Endothelial cell (in vitro differentiated cells): ENCODE measurements at regions not wholly inside any gene's neighbourhood (a gene's known extent, or its start where the extent isn't known, plus 50 kb on each side); places are given as distances from the start of the nearest gene placed in this dataset.

ENCODE experiments used
- DNase-seq: peaks from one replicate; pipeline ENCODE4 v3.0.0; 2021; ENCODE audit warnings: low spot score
- H3K27ac Mint-ChIP-seq: one replicate; pipeline ENCODE4 v1.8.0; 2021; ENCODE audit warnings: mixed read lengths, inconsistent platforms; ENCODE audit not compliant: unreplicated experiment
- H3K27me3 Mint-ChIP-seq: one replicate; pipeline ENCODE4 v1.8.0; 2021; ENCODE audit warnings: mild to moderate bottlenecking, moderate library complexity, mixed read lengths, inconsistent platforms; ENCODE audit not compliant: unreplicated experiment
- H3K36me3 Mint-ChIP-seq: one replicate; pipeline ENCODE4 v1.8.0; 2021; ENCODE audit warnings: mild to moderate bottlenecking, low read depth, mixed read lengths, inconsistent platforms; ENCODE audit not compliant: unreplicated experiment
- H3K4me1 Mint-ChIP-seq: one replicate; pipeline ENCODE4 v1.8.0; 2021; ENCODE audit warnings: mild to moderate bottlenecking, mixed read lengths, inconsistent platforms; ENCODE audit not compliant: unreplicated experiment
- H3K4me3 Mint-ChIP-seq: one replicate; pipeline ENCODE4 v1.8.0; 2021; ENCODE audit warnings: mild to moderate bottlenecking, mixed read lengths, inconsistent platforms; ENCODE audit not compliant: unreplicated experiment
- H3K9me3 Mint-ChIP-seq: one replicate; pipeline ENCODE4 v1.8.0; 2021; ENCODE audit warnings: mixed read lengths, inconsistent platforms; ENCODE audit not compliant: unreplicated experiment
- CTCF ChIP-seq: fragments of 200-600 bp; sonication (generic); IDR thresholded peaks from one replicate; pipeline ENCODE4 v1.5.0; 2021; ENCODE audit warnings: antibody characterized with exemption; ENCODE audit not compliant: unreplicated experiment

- TF ChIP-seq CTCF: no peak
- peaks cover 3% of the 10 kb centered on the region for H3K4me1 Mint-ChIP-seq
- no peaks in the 10 kb centered on the region for H3K9me3 Mint-ChIP-seq
- DNase-seq: no peak
- H3K27me3 Mint-ChIP-seq: no peaks in the 10 kb centered on the region
- no peak overlapping the region for H3K4me3 Mint-ChIP-seq
- no peak overlapping the region for H3K27ac Mint-ChIP-seq
- H3K36me3 Mint-ChIP-seq: no peaks in the 10 kb centered on the region
Measured at GRCh38 chr1:95321531-95321930, 87.5 kb downstream of the RWDD3 start.

DNA sequence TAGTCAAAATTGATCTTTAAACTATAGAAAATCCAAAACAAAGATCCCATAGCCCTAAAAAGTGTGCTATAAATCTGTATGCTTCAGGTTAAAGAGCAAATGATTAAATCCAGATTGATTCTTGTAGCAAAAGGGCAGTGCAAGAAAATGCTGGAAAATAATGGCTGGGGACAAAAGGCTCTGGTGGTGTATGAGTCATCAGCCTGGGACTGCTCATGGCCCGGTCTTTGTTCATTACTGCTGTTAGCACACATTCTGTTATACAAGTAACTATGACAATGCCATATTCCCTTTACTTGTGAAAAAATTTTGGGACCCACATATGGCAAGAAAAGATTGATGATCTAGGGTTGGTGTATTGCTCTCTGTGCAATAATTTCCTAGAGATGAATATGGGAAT, 89.1 kb downstream of the RWDD3 start:
- Mint-ChIP-seq H3K36me3 (no peaks in the 10 kb centered on the region), H3K9me3 (no peaks in the 10 kb centered on the region), H3K4me3 (no peak overlapping the region), H3K4me1 (no peaks in the 10 kb centered on the region), H3K27ac (no peak overlapping the region), H3K27me3 (no peaks in the 10 kb centered on the region)
- no peak for DNase-seq
- no peak for TF ChIP-seq CTCF

DNA sequence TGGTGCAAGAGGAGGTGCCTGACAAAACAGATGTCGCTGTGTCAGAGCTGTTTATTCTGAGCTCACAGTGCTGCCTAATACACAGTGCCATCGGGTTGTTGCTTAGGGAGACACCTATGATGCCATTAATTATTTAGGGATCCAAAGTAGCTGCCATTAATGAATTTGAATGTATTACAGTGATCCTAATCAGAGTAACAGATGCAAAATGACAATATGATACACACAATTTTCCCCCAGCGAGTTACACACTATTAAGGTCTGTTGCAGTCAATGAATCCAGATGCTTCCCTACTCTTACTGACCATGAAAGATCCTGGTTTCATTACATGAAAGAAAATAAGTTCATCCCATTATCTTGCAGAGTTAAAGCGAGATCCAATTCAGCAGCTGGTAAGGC, 91.3 kb downstream of the RWDD3 start:
- no peaks in the 10 kb centered on the region for H3K4me1 Mint-ChIP-seq
- H3K4me3 Mint-ChIP-seq: no peak overlapping the region
- TF ChIP-seq CTCF: no peak
- DNase-seq: no peak
- H3K27ac Mint-ChIP-seq: no peak overlapping the region
- H3K36me3 Mint-ChIP-seq: no peaks in the 10 kb centered on the region
- H3K9me3 Mint-ChIP-seq: no peaks in the 10 kb centered on the region
- no peaks in the 10 kb centered on the region for H3K27me3 Mint-ChIP-seq

DNA sequence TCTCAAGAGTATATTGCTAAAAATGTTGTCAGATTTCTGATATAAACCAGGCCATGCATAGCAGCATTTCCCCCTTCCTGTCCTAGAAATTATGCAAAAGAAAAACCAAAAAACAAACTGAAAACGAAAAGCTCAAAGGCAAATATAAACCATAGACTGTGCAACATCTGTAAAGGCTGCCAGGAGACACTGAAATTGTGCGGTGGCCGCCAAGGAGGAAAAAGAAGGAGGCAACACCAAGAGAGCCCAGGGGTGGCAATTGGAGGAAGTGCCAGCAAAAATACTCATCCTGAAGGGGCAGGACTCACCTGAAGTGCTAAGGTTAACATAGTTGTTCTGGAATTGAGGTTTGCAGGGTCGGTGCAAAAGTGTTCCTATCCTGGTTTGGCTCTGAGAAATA, 92.0 kb downstream of the RWDD3 start:
- no peaks in the 10 kb centered on the region for H3K27me3 Mint-ChIP-seq
- H3K9me3 Mint-ChIP-seq: no peaks in the 10 kb centered on the region
- no peaks in the 10 kb centered on the region for H3K4me1 Mint-ChIP-seq
- TF ChIP-seq CTCF: no peak
- H3K4me3 Mint-ChIP-seq: no peak overlapping the region
- H3K27ac Mint-ChIP-seq: no peak overlapping the region
- no peak for DNase-seq
- no peaks in the 10 kb centered on the region for H3K36me3 Mint-ChIP-seq

DNA sequence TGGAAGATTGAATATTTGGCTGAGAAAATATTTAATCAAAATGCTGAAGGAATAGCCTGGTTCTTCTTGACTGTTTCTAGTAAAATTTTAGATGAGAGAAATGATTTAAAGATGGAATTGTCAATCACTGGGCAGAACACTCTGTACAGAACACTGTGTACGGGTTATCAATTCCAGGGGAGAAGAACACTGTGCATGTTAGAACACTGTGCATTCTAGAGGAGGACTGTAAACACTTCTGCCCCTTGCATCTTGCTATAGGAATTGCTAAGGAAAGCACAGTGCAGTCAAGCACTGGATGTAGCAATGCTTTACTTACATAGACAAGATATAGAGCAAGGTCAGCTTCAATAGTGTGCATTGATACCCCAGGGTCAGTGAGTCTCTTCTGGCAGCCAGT, 98.7 kb downstream of the RWDD3 start:
- no peak for DNase-seq
- no peaks in the 10 kb centered on the region for H3K9me3 Mint-ChIP-seq
- peaks cover 3% of the 10 kb centered on the region for H3K27me3 Mint-ChIP-seq
- H3K27ac Mint-ChIP-seq: no peak overlapping the region
- no peaks in the 10 kb centered on the region for H3K36me3 Mint-ChIP-seq
- TF ChIP-seq CTCF: no peak
- no peak overlapping the region for H3K4me3 Mint-ChIP-seq
- H3K4me1 Mint-ChIP-seq: no peaks in the 10 kb centered on the region
